ENCODE measurements at regions not wholly inside any gene's neighbourhood (a gene's known extent, or its start where the extent isn't known, plus 50 kb on each side); places are given as distances from the start of the nearest gene placed in this dataset.

DNA sequence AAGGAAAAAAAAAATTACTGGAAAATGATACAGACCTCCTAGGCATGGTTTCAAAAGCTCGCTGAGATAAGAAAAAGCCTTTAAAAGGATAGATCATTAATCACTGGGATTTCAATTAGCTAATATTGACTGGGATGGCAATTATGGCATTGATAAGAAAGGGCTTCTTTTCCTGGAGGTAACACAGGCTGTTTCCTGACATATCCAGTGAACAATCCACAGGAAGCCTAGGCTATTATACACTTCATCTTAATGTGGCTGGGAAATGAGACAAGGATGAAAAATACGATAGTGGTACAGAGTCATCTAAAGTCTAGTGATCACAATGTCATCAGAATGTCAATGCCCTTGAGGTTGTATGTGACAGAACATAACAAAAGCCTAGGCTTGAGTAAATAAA, 1579.3 kb downstream of the C4orf33 start:
- no peaks in the 10 kb centered on the region for H3K36me3 Mint-ChIP-seq
- no peak overlapping the region for H3K4me3 Mint-ChIP-seq
- no peaks in the 10 kb centered on the region for H3K27me3 Mint-ChIP-seq (ENCODE audit: low read depth in 3 of 3)
- H3K9me3 Mint-ChIP-seq = peaks cover 2 to 34% (median 14%) of the 10 kb centered on the region in 6 donors
- DNase-seq = no peak
- H3K27ac Mint-ChIP-seq = no peak overlapping the region
- H3K4me1 Mint-ChIP-seq = no peaks in the 10 kb centered on the region

- Mint-ChIP-seq H3K9me3 (peaks cover 2 to 32% (median 9%) of the 10 kb centered on the region in 6 donors), H3K27ac (no peak overlapping the region), H3K36me3 (no peaks in the 10 kb centered on the region), H3K4me3 (no peak overlapping the region), H3K27me3 (ENCODE audit: low read depth in 3 of 3) (peaks cover 0 to 2% (median 2%) of the 10 kb centered on the region in 3 donors), H3K4me1 (no peaks in the 10 kb centered on the region)
- DNase-seq = no peak
Observed at GRCh38 chr4:130689181-130689580, 1593.2 kb downstream of the C4orf33 start.

- no peak for DNase-seq
- Mint-ChIP-seq H3K36me3 (no peaks in the 10 kb centered on the region), H3K4me3 (no peak overlapping the region), H3K27ac (no peak overlapping the region), H3K27me3 (ENCODE audit: low read depth in 3 of 3) (no peaks in the 10 kb centered on the region), H3K9me3 (peaks cover 4 to 34% (median 17%) of the 10 kb centered on the region in 6 donors), H3K4me1 (no peaks in the 10 kb centered on the region)
Observed at GRCh38 chr4:130698251-130698650, 1602.3 kb downstream of the C4orf33 start.

GRCh38 chr4:130699004-130699403, 1603.1 kb downstream of the C4orf33 start:
- H3K27ac Mint-ChIP-seq = no peak overlapping the region
- DNase-seq = no peak
- no peaks in the 10 kb centered on the region for H3K4me1 Mint-ChIP-seq
- H3K36me3 Mint-ChIP-seq = no peaks in the 10 kb centered on the region
- H3K4me3 Mint-ChIP-seq = no peak overlapping the region
- H3K9me3 Mint-ChIP-seq = peaks cover 8 to 35% (median 16%) of the 10 kb centered on the region in 6 donors
- no peaks in the 10 kb centered on the region for H3K27me3 Mint-ChIP-seq (ENCODE audit: low read depth in 3 of 3)

- Mint-ChIP-seq H3K4me3 (no peak overlapping the region), H3K4me1 (no peaks in the 10 kb centered on the region), H3K9me3 (peaks cover 6 to 43% (median 19%) of the 10 kb centered on the region in 6 donors), H3K27ac (no peak overlapping the region), H3K36me3 (no peaks in the 10 kb centered on the region), H3K27me3 (ENCODE audit: low read depth in 3 of 3) (no peaks in the 10 kb centered on the region)
- no peak for DNase-seq
Observed at GRCh38 chr4:130703211-130703935, 1607.4 kb downstream of the C4orf33 start.

DNA sequence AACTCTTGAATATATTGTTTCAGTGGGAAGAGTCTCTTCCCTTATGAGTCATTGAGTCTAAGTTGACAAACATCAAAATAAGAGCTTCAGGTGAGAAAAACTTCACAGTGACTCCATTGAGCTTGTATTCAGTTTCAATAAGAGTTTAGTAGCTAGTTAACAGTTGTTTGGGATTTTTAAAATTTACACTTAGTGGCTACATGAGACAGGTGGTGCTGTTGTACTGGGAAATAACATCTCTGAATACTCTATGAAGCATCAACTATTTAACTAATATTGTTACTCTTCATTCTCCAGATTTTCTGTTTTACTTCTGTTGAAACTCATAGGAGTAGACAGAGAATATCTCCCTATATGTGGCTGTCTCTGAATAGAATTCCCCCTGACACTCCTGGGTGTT, 1609.1 kb downstream of the C4orf33 start:
- DNase-seq = no peak
- Mint-ChIP-seq H3K4me3 (no peak overlapping the region), H3K9me3 (peaks cover 4 to 46% (median 19%) of the 10 kb centered on the region in 6 donors), H3K36me3 (no peaks in the 10 kb centered on the region), H3K27ac (no peak overlapping the region), H3K4me1 (no peaks in the 10 kb centered on the region), H3K27me3 (ENCODE audit: low read depth in 3 of 3) (no peaks in the 10 kb centered on the region)

GRCh38 chr4:130712038-130712437, 1616.1 kb downstream of the C4orf33 start:
- Mint-ChIP-seq H3K9me3 (peaks cover 0 to 17% (median 10%) of the 10 kb centered on the region in 6 donors), H3K27me3 (ENCODE audit: low read depth in 3 of 3) (peaks cover 0 to 2% (median 0%) of the 10 kb centered on the region in 3 donors), H3K4me1 (no peaks in the 10 kb centered on the region), H3K27ac (no peak overlapping the region), H3K36me3 (no peaks in the 10 kb centered on the region), H3K4me3 (no peak overlapping the region)
- DNase-seq = no peak

GRCh38 chr4:130714006-130714405, 1618.1 kb downstream of the C4orf33 start:
- Mint-ChIP-seq H3K27ac (no peak overlapping the region), H3K36me3 (no peaks in the 10 kb centered on the region), H3K4me3 (no peak overlapping the region), H3K4me1 (no peaks in the 10 kb centered on the region), H3K9me3 (peaks cover 0 to 8% (median 3%) of the 10 kb centered on the region in 6 donors), H3K27me3 (ENCODE audit: low read depth in 3 of 3) (peaks cover 0 to 2% (median 0%) of the 10 kb centered on the region in 3 donors)
- no peak for DNase-seq

GRCh38 chr4:130722361-130722760, 1626.4 kb downstream of the C4orf33 start:
- no peak overlapping the region for H3K4me3 Mint-ChIP-seq
- no peaks in the 10 kb centered on the region for H3K27me3 Mint-ChIP-seq (ENCODE audit: low read depth in 3 of 3)

DNA sequence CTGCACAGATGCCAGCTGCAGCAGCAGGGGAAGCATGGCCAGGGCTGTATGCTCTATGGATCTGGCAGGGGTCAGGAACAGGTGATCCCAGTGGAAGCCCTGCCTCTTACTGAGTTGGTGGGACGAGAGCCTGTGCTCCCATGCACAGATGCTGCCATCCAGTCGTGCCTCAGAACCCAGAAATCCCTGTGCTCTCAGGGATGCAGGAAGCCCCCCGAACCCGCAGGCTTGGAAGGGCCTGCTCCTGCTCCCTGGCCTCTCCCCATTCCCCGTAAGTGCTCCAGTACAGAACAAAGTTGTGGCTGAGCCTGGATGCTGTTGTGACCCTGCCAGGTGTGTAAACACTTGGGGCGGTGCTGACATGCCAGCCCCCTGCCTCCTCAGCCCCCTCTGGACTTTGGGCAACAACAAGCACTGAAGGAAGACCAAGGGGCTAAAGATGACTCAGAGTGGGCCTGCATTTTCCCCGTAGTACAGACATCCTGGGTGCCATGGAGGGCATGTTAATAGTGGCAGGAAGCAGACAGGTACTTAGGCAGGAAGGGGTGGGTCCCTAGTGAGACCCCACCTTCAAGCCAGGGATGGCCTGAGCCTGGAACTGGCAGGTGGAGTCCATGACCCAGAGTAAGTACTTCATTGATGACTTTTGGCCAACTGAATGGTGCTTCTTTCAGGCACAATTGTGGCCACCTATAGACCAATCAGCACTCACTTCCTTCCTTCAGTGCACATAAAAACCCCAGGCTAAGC, 1640.7 kb downstream of the C4orf33 start:
- H3K27me3 Mint-ChIP-seq (ENCODE audit: low read depth in 3 of 3) = peaks cover 0 to 2% (median 1%) of the 10 kb centered on the region in 3 donors
- no peaks in the 10 kb centered on the region for H3K4me1 Mint-ChIP-seq
- no peak overlapping the region for H3K4me3 Mint-ChIP-seq
- H3K36me3 Mint-ChIP-seq = no peaks in the 10 kb centered on the region
- no peak for DNase-seq
- H3K9me3 Mint-ChIP-seq = peaks cover 8 to 49% (median 27%) of the 10 kb centered on the region in 6 donors
- no peak overlapping the region for H3K27ac Mint-ChIP-seq

More at GRCh38 chr4:130722361-130722760, 1626.4 kb downstream of the C4orf33 start:
- H3K27ac Mint-ChIP-seq = no peak overlapping the region
- H3K4me1 Mint-ChIP-seq = no peaks in the 10 kb centered on the region
- H3K9me3 Mint-ChIP-seq = peaks cover 0 to 14% (median 6%) of the 10 kb centered on the region in 6 donors
- H3K36me3 Mint-ChIP-seq = no peaks in the 10 kb centered on the region
- no peak for DNase-seq

GRCh38 chr4:130738233-130738632, 1642.3 kb downstream of the C4orf33 start:
- no peaks in the 10 kb centered on the region for H3K4me1 Mint-ChIP-seq
- H3K9me3 Mint-ChIP-seq = peaks cover 7 to 57% (median 22%) of the 10 kb centered on the region in 6 donors
- H3K4me3 Mint-ChIP-seq = no peak overlapping the region
- peaks cover 0 to 4% (median 0%) of the 10 kb centered on the region in 3 donors for H3K36me3 Mint-ChIP-seq
- H3K27me3 Mint-ChIP-seq (ENCODE audit: low read depth in 3 of 3) = peaks cover 0 to 5% (median 2%) of the 10 kb centered on the region in 3 donors
- no peak overlapping the region for H3K27ac Mint-ChIP-seq
- no peak for DNase-seq

- Mint-ChIP-seq H3K9me3 (peaks cover 2 to 26% (median 10%) of the 10 kb centered on the region in 6 donors), H3K36me3 (no peaks in the 10 kb centered on the region), H3K27me3 (ENCODE audit: low read depth in 3 of 3) (peaks cover 0 to 1% (median 0%) of the 10 kb centered on the region in 3 donors), H3K4me1 (no peaks in the 10 kb centered on the region), H3K27ac (no peak overlapping the region), H3K4me3 (no peak overlapping the region)
- no peak for DNase-seq
Observed at GRCh38 chr4:130747842-130748241, 1651.9 kb downstream of the C4orf33 start.

- H3K27me3 Mint-ChIP-seq (ENCODE audit: low read depth in 3 of 3) = peaks cover 0 to 1% (median 0%) of the 10 kb centered on the region in 3 donors
- no peak for DNase-seq
Observed at GRCh38 chr4:130753926-130754325, 1658.0 kb downstream of the C4orf33 start.

DNA sequence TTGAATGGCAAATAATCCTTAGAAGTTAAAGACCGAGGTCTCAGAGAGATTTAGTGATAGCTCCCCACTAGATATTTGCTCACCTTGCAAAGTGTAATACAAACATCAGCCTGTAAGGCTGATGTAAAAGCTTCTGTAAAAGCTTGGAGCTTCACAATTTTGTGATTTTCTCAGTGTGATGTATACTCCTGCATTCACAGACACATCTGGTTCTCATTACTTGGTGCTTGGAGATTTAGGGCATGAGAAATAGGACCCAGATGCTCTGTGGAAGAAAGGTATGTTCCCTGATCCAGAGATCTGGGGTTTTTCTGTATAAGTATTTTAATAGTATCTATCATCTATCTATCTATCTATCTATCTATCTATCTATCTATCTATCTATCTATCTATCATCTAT, 1664.3 kb downstream of the C4orf33 start:
- Mint-ChIP-seq H3K9me3 (peaks cover 2 to 21% (median 12%) of the 10 kb centered on the region in 6 donors), H3K4me1 (no peaks in the 10 kb centered on the region), H3K36me3 (no peaks in the 10 kb centered on the region), H3K4me3 (no peak overlapping the region), H3K27ac (no peak overlapping the region), H3K27me3 (ENCODE audit: low read depth in 3 of 3) (no peaks in the 10 kb centered on the region)
- DNase-seq = no peak

More at GRCh38 chr4:130753926-130754325, 1658.0 kb downstream of the C4orf33 start:
- H3K36me3 Mint-ChIP-seq = no peaks in the 10 kb centered on the region
- peaks cover 2 to 22% (median 9%) of the 10 kb centered on the region in 6 donors for H3K9me3 Mint-ChIP-seq
- no peaks in the 10 kb centered on the region for H3K4me1 Mint-ChIP-seq
- H3K27ac Mint-ChIP-seq = no peak overlapping the region
- no peak overlapping the region for H3K4me3 Mint-ChIP-seq
